ENCODE measurements at regions not wholly inside any gene's neighbourhood (a gene's known extent, or its start where the extent isn't known, plus 50 kb on each side); places are given as distances from the start of the nearest gene placed in this dataset.
"Not testable (repeated sequence)": the region's sequence is repeated elsewhere in the genome, so short reads cannot be mapped to it uniquely, and the experiment has no call there.

DNA sequence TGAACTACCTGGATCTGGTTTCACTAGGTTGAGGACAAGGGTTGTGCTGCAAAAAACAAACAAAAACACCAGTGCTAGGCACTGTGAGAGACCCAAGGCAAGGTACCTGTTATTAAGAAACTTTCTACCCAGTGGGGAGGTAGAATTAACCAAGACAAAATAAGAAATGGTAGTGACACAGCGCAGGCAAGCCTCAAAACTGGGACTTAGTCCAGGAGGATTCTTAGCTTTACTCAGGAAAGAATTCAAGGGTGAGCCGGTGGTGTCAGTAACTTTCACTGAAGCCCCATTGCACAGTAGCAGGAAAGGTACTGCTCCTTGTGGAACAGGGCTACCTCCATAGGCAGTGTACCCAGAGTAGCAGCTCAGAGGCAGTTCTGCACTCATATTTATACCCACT, 131.6 kb downstream of the SCG2 start:
- ATAC-seq, result no peak

DNA sequence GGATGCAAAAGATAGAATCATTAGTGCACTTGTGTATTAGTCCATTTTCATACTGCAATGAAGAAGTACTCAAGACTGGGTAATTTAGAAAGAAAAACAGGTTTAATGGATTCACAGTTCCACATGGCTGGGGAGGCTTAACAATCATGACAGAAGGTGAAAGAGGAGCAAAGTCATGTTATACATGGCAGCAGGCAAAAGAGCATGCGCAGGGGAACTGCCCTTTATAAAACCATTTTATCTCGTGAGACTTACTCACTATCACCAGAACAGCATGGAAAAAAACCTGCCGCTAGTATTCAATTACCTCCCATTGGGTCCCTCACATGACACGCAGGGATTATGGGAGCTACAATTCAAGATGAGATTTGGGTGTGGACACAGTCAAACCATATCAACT, 129.4 kb downstream of the SCG2 start:
- no peak for ATAC-seq

DNA sequence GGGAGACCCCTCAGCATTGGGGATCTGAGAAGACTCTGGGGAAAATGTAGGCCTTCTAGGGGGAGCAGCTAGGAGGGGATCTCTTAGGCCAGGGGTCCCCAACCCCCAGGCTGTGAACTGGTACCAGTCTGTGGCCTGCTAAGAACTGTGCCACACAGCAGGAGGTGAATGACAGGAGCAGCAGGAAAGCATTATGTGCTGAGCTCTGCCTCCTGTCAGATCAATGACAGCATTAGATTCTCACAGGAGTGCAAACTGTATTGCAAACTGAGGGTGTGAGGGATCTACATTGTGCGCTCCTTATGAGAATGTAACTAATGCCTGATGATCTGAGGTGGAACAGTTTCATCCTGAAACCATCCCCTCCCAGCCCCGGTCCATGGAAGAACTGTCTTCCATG, 127.3 kb downstream of the SCG2 start:
- ATAC-seq, result no peak

DNA sequence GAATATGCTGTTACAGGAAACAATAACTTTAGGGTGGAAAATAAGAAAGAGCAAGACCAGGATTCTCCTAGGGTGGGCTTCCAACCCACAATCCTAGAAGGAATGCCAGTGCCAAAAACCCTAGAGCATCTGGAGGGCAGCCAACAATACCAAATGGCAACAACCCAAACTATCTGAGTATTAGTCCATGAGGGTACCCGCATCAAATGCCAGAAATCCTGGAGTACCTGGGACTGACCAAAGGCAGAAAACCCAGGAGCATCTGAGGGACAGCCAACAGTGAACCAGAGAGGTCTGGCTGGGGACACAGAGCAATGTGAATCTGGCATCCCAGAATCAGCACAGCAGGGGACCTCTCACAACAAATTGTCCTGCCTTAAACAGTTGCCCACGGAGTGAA, 126.3 kb downstream of the SCG2 start:
- ATAC-seq, result no peak

DNA sequence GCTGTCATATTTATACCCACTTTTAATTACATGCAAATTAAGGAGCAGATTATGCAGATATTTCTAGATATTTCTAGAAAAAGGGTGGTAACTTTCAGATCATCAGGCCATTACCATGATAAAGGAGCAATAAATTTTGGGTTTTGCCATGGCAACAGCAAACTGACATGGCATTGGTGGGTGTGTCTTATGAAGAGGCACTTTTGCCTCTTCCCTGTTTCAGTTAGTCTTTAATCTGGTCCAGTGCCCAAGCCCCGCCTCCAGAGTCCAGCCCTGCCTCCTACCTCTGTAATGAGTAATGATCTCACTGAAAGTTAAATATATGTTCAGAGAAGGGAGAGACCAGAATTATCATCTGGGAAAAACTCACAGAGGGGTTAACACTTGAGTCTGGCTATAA, 124.8 kb downstream of the SCG2 start:
- no peak for ATAC-seq

DNA sequence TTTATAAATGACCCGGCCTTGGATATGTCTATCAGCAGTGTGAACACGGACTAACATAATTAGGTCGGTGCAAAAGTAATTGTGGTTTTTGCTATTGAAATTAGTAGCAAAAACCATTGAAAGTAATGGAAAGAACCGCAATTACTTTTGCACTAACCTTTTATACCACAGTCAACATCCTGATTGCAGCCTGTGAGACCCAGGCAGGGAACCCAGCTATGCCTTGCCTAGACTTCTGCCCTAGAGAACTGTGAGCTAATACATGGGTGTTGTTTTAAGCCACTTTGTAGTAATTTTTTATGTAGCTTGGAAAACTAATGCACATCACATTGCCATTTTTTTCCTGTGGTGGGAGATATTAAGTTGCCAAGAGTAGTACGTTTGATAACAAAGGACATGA, 120.7 kb downstream of the SCG2 start:
- ATAC-seq, result no peak

DNA sequence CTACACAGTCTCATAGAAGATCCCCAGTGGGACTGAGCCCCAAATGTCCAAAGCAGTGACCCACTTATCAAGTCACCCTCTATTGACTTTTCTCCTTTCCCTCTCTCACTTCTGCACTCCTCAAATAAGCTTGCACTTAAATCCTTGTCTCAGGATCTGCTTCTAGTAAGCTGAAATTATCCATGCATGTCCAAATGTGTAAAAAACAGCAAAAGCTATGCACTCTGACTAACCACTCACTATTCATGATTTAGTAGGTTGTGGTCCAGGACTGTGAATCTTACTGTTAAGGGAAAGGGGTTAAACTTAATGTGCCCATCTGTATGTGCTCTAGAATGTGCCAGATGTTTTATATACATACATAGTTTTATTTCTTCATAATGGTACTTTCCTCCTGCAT, 115.4 kb downstream of the SCG2 start:
- ATAC-seq, result no peak

DNA sequence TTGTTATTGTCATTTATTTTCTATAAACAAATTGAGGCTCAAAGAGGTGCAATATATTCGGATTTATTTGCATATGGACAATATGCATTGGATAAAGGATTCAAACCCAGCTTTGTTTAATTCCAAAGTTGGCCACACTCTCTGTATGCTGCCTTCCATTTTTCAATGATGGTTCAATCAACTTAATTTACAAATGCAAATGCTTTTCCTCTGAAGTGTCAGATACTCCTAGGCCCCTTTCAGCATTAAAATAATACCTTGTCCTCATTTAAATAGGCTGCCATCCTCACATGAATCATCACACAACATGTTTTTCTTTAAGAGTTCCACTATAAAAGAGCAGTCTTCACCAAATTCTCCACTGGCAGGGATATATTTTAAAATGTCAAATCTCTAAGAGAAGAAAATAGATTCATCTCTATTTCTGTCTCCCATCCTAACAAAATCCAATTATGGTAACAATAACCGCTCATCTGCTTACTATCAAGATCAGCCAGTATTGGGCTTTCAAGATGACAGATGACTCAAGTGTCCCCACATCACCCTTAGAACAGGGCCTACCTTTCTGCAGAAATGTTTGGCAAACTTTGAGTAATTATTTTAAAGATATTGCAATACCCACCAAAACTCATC, 114.8 kb downstream of the SCG2 start:
- ATAC-seq, result no peak

DNA sequence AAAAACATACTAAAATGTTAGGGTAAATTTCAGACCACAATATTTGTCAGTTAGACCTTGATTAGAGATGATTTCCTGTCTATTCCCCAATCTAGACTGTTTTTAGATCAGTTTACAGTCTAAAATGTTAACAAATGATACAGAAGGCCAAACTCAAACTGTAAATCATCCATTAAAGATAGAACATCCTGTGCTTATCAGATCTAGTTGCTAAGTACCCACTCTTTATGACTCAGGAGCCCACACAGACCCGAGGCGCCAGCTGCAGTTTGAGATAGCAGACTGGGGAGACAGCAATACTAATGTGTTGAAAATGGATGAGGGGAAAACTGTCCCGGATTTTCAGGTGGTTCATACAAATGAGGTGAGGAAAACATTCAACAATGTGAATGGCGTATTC, 113.3 kb downstream of the SCG2 start:
- peak in 1 of 2 donors; percentile 62 for ATAC-seq

DNA sequence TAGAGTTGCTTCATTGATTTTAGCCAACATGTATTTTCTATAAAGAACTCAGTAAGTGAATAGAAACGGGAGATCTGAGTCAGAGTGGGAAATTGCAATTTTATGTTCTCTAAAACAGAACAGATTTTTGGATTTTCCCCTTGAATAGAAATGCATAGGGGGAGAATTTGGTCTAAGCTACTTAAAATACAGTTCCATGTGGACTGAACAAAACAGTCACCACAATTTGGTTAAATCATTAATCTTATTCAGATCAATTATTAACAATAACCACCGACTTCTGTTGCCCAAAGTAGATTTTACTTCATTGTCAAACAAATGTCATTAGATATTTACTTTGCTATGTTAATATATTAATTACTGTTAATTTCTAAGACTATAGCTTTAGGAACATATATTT, 107.7 kb downstream of the SCG2 start:
- no peak for ATAC-seq

DNA sequence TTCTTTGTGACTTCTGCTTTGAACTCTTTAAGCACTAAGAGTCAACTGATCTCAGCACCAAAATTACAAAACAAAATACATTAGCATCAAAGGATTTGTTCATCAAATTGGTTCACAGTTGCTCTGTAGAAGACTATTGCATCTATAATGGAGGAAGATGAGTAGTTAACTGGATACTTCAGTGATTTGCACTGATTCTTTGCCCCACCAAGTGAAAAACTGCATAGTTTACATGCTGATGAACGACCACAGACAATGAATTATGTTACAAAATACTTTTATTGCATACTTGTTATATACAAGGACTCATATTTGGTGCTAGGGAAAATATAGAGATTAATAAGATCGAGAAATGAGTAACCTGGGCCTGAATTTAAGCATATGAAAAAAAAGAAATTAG, 107.2 kb downstream of the SCG2 start:
- peak in 1 of 2 donors; percentile 55 for ATAC-seq

DNA sequence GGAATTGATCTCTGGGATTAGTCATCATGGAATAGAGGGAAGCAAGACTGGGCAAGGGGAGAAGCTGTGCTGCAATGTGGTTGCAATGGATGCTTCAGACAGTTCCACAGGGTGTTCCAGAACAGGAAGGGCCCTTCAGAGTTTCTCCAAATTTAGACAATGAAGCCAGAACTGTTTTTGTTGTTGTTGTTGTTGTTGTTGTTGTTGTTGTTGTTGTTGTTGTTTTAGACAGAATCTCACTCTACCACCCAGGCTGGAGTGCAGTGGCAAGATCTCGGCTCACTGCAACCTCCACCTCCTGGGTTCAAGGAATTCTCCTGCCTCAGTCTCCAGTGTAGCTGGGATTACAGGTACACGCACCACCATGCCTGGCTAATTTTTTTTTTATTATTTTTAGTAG, 105.3 kb downstream of the SCG2 start:
- ATAC-seq, result not testable (repeated sequence)

DNA sequence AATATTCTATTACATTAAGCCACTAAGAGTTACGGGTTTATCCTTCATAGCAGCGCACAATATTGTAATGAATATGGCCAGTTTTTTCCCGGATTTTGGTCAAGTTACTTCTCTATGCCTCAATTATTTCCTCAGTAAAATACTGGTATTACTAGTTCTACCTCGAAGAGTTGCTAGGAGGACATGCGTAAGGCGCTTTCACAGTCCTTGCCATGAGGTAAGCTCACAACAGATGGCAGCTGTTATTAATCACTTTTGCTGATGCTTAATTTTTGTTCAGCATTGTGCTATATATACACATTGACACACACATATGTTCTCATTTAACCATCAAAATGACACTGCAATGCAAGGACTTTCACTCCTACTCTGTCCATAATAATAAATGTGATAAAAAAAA, 101.5 kb downstream of the SCG2 start:
- ATAC-seq, result no peak

DNA sequence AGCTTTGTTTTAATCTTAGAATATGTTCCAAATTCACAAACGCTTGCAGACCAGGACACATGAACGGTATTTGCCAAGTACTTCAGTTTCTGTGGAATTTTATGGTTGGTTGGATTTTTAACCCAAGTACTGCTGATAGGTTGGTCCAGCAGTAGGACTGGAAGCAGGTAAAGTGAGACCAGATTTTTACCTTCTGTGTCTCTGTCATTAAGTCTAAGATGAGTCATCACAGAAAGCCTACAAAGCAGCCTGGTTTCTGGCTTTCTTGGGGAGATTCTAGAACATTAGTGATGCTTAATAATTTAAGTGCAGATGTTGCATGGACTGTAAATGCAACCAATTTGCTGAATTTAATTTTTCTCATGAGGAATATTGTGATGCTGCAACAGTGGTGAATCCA, 100.5 kb downstream of the SCG2 start:
- ATAC-seq, result no peak

DNA sequence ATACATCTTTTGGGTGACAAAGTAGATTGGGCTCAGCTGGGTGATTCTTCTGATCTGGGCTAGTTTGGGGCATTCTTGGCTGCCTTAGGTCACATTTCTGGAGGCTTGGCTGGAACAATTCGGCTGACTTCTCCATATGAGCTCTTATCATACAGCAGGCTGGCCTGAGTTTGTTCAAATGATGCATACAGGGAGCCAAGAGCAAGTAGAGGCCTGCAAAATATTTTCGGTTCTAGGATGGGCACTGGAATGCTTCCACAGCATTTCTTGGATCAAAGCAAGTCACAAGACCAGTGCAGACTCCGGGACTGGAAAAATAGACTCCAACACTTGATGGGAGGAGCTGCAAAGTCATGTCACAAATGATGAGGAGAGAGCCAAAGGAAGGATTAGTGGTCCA, 98.4 kb downstream of the SCG2 start:
- ATAC-seq, result no peak

DNA sequence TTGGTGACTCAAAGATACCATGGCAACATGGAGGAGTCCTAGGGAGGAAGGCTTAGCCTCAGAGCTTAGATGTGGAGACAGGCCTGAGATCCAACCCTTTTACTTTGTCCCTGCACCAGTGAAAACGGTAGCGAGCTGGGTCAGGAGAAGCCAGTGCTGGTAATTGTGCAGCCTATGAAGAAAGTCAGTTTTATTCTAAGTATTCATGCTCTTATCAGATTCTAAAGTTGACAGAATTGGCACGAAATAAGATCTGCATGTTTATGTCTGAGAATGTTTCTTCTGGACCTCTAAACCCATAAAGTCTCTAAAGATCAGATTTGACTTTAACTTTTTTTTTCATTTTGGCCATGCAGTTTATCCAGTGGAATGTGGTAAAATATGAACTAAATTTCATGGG, 93.8 kb downstream of the SCG2 start:
- ATAC-seq, result no peak

DNA sequence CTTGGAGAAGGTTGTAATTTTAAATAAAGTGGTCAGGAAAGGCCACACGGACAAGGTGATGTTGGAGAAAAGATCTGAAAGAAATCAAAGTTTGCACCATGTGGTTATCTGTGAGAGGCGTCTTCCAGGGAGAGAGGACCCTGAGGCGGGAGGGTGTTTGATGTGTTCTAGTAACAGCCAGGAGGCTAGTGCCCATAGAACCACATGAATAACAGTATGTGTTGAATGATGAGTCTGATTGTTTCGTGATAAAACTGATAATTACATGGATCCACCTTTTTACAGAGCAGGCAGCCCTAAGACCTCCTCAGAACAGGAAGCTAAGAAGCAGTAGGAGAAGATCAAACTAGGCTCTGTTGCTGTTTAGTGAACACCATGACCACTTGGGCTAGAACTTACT, 91.4 kb downstream of the SCG2 start:
- no peak for ATAC-seq

DNA sequence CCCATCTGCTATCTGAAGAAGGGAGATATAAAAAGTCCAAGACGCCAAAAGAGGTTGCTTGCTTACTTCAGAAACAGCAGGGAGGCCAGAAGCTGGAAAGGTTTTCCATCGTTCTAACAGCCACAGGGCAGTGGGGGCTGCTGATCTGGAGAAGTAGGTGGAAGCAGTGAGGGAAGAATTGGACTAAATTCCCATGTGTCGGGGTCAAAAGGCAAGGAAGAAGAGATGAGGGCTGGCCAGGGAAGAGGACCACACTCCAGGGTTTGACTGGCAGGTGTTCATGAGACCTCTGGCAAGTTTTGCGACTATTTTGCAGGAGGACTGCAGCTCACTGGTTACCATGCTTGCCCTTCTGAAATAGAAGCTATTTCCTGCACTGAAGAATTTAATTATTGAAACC, 91.0 kb downstream of the SCG2 start:
- no peak for ATAC-seq

DNA sequence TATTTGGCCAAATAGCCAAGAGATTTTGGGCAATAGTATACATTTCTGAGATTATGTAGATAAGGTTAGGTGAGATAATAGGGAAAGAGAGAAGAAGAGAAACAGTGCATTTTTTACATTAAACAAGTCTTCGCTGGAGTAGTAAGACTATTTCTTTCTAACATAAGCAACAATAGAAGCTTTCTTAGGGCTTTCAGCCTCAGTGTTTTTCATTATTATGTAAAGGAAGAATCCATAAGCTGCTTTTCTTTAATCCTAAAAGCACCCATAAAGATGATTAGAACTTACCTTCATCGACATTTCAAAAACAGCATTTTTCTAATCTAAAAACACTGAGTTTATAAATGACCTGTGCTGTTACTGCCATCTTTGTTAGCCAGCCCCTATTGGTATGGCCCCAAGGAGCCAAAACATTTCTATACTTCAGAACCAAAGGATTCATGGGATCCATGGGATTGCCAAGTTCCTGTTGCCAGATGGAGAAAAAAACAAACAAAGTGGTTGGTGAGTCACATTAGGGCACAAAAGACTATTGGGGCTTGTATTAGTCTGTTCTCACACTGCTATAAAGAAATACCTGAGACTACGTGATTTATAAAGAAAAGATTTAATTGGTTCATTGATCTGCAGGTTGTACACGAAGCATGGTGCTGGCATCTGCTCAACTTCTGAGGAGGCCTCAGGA, 88.2 kb downstream of the SCG2 start:
- ATAC-seq, result no peak

DNA sequence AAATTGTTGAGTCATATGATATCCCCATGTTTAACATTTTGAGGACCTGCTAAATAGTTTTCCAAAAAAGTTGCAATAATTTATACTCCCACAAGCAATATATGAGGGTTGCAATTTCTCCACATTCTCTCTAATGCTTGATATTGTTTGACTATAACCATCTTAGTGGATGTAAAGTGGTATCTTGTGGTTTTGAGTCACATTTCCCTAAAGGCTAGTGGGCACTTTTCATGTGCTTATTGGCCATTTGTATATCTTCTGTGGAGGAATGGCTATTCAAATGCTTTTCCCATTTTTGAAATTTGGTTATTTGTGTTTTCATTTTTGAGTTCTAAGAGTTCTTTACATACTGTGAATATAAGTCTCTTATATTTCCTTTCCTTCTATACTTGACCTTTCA, 82.7 kb downstream of the SCG2 start:
- no peak for ATAC-seq

DNA sequence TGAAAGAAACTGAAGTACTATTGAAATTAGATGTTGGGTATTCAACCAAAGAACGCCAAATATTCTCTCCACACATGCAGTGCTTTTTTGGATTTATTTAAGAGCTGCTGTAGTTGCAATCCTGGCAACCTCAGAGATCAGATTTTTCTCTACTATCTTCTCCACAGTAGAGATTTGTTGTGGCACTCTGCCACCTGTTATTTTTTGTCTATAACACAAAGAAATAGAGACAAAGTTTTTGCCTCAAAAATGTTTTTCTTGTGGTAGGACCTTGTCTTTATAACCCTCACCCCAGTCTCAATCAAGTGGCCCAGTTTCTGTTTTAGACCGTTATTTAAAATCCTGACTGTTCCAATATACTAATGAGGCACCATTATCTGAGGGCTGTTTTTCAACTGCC, 79.4 kb downstream of the SCG2 start:
- no peak for ATAC-seq

DNA sequence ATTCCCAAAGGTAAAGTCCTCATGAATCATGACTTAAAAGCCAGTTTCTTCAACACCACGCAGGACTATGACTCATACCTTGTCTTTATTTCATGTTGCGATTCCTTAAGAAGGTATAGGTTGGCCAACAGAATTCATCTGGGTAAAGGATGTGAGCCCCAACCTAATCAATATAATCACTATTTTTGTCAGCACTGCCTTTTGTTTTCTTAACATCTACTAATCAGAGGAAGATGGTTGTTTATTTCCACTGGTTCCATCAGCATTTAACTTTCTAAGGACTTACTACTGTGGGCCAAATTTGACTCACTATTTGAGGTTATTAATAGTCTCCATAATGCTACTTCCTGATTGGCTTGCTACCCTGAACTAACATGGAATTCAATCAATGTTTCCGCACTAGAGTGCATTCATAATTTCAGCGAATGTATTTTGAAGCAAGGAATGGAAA, 78.6 kb downstream of the SCG2 start:
- ATAC-seq, result no peak

DNA sequence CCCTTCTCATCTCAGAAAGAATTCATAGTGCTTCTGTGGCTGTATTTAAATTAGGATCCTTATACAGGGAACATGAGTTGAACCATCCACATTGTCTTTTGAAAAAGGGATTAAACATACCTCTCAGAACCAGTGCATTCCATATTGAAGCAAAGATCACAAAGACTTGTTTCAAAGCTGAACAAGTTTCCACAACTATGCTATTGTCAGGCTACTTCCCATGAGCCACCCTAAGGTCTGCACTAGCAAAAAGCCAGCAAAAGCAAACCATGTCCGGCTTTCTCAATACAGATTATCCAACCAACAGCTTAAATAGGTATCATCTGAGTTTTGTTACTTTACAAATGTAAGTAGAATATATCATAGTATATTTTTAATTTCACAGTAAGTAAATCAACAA, 78.1 kb downstream of the SCG2 start:
- no peak for ATAC-seq

DNA sequence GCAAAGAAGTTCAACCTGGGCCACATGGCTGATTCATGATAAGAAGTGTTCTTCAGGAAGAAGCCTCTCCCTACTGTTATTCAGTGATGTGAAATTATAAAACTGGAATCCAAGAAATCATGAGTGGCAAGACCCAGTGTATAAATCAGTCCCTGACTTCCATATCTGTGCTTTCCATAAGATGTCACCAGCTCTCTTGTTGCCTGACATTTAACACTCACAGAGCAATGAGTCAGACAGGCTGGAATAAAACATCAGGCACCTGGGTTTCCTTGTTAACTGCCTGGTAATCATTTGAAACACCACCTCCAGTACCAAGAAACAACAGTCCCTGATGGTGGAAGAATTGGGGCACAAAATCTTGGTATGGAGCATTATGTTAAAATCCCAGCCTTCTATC, 76.1 kb downstream of the SCG2 start:
- no peak for ATAC-seq

DNA sequence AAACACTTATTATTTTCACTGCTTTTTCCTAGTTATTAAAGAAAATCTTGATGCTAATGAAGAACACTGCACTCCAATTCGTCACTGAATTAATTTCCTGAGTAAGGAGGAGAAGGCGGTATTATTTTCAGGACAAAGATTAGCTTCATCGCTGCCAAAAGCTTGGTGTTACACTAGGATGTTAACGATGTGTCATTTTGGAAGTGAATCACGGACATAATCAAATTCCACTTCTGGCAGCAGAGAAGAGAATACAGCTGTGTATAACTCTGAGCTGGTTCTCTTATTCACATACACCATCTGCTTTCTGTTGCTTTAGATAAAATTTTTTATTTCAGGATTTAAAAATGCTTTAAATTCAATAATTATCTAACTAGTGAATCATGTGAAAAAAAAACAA, 74.1 kb downstream of the SCG2 start:
- no peak for ATAC-seq
